GM23248 (cell line): ENCODE measurements at regions not wholly inside any gene's neighbourhood (a gene's known extent, or its start where the extent isn't known, plus 50 kb on each side); places are given as distances from the start of the nearest gene placed in this dataset.
"Not testable (repeated sequence)": the region's sequence is repeated elsewhere in the genome, so short reads cannot be mapped to it uniquely, and the experiment has no call there.

Experiments used
- DNase-seq: peaks from one replicate; pipeline ENCODE4 v3.0.0-alpha.2; 2015
- H2AFZ ChIP-seq: fragments of 200-600 bp; sonication (generic); 2 replicates; pipeline ENCODE4 v1.6.1; 2016; ENCODE audit warnings: antibody characterized with exemption
- H3F3A ChIP-seq: fragments of 200-600 bp; sonication (generic); 2 replicates; pipeline ENCODE4 v1.6.1; 2016; ENCODE audit warnings: mild to moderate bottlenecking, antibody characterized with exemption, mixed run types; ENCODE audit not compliant: insufficient read depth
- H3K27ac ChIP-seq: fragments of 200-600 bp; sonication (generic); 2 replicates; pipeline ENCODE4 v1.5.1; 2016; ENCODE audit warnings: mild to moderate bottlenecking
- H3K27me3 ChIP-seq: fragments of 200-600 bp; sonication (generic); replicated peaks from 2 replicates; pipeline ENCODE4 v1.6.1; 2016; ENCODE audit warnings: mild to moderate bottlenecking; ENCODE audit not compliant: insufficient read depth
- H3K36me3 ChIP-seq: fragments of 200-600 bp; sonication (generic); 2 replicates; pipeline ENCODE4 v1.6.1; 2016; ENCODE audit warnings: low read depth, mild to moderate bottlenecking
- H3K4me1 ChIP-seq: fragments of 200-600 bp; sonication (generic); 2 replicates; pipeline ENCODE4 v1.6.1; 2016; ENCODE audit warnings: mild to moderate bottlenecking; ENCODE audit not compliant: insufficient read depth
- H3K4me2 ChIP-seq: fragments of 200-600 bp; sonication (generic); one replicate; pipeline ENCODE4 v1.6.1; 2016; ENCODE audit warnings: mild to moderate bottlenecking; ENCODE audit not compliant: unreplicated experiment
- H3K4me3 ChIP-seq: fragments of 200-600 bp; sonication (generic); 2 replicates; pipeline ENCODE4 v1.5.1; 2016; ENCODE audit warnings: mild to moderate bottlenecking
- H3K79me2 ChIP-seq: fragments of 200-600 bp; sonication (generic); 2 replicates; pipeline ENCODE4 v1.6.1; 2016; ENCODE audit warnings: mild to moderate bottlenecking; ENCODE audit not compliant: insufficient read depth
- H3K9ac ChIP-seq: fragments of 200-600 bp; sonication (generic); 2 replicates; pipeline ENCODE4 v1.6.1; 2016; ENCODE audit warnings: mild to moderate bottlenecking
- H3K9me2 ChIP-seq: fragments of 200-600 bp; sonication (generic); 2 replicates; pipeline ENCODE4 v1.6.1; 2016; ENCODE audit warnings: mixed run types, mild to moderate bottlenecking, moderate library complexity; ENCODE audit not compliant: insufficient read depth
- H3K9me3 ChIP-seq: fragments of 200-600 bp; sonication (generic); one replicate; pipeline ENCODE4 v1.6.1; 2017; ENCODE audit warnings: low read depth
- H4K20me1 ChIP-seq: fragments of 200-600 bp; sonication (generic); 2 replicates; pipeline ENCODE4 v1.6.0; 2016; ENCODE audit not compliant: insufficient read depth
- EZH2 ChIP-seq: fragments of 200-600 bp; sonication (generic); IDR thresholded peaks from 2 replicates; pipeline ENCODE4 v1.6.1; 2018; ENCODE audit warnings: antibody characterized with exemption, mild to moderate bottlenecking; ENCODE audit not compliant: insufficient read depth, poor library complexity, severe bottlenecking
- EZH2phosphoT487 ChIP-seq: fragments of 200-600 bp; sonication (generic); IDR thresholded peaks from 2 replicates; pipeline ENCODE4 v1.6.1; 2018; ENCODE audit warnings: antibody characterized with exemption, moderate library complexity, mild to moderate bottlenecking, low read depth; ENCODE audit not compliant: insufficient read depth
- WGBS, 2 experiments: methylation state at CpG; one replicate each; pipeline ENCODE4 v1.1.6; 2015 to 2017; ENCODE audit warnings: low lambda C conversion rate in 2 of 2, low coverage in 1 of 2; ENCODE audit errors: missing lambda C conversion rate in 2 of 2; 5-methylcytosine and 5-hydroxymethylcytosine counted together
- in situ Hi-C: fragments of 300-500 bp; cut with MboI; formaldehyde crosslinking; loops from 2 replicates; pipeline ENCODE4 v1.15.0; 2020

DNA sequence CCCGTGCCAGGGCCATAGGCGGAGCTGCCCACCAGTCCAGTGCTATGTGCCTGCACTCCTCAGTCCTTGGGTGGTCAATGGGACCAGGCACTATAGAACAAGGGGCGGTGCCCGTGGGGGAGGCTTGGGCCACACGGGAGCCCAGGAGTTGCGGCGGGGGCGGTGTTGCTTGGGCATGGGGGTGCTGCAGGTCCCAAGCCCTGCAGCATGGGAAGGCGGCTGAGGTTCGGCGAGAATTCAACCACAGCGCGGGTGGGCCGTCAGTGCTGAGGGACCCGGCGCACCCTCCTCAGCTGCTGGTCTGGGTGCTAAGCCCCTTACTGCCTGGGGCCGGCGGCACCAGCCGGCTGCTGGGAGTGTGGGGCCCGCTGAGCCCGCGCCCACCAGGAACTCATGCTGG, 242.2 kb upstream of the SGCG start:
- Histone ChIP-seq H3K27ac (no peak overlapping the region), H3K27me3 (no peaks in the 10 kb centered on the region), H3F3A (no peaks in the 10 kb centered on the region), H3K9me3 (no peaks in the 10 kb centered on the region), H3K4me2 (no peak overlapping the region), H3K9me2 (no peaks in the 10 kb centered on the region), H3K9ac (no peak overlapping the region), H2AFZ (no peak overlapping the region), H4K20me1 (no peaks in the 10 kb centered on the region), H3K36me3 (no peaks in the 10 kb centered on the region), H3K79me2 (no peaks in the 10 kb centered on the region), H3K4me1 (no peaks in the 10 kb centered on the region), H3K4me3 (no peak overlapping the region)
- TF ChIP-seq EZH2phosphoT487 (no peak), EZH2 (no peak)
- no peak for DNase-seq
- in situ Hi-C loops, result no loop called here
- 72 to 77% methylated on average over 17 to 22 of the region's 22 CpGs for WGBS, 2 experiments

GRCh38 chr13:22939157-22939556, 241.6 kb upstream of the SGCG start:
- no peak overlapping the region for H2AFZ ChIP-seq
- TF ChIP-seq EZH2 (no peak), EZH2phosphoT487 (no peak)
- no peak for DNase-seq
- H3K4me3 ChIP-seq, result no peak overlapping the region
- WGBS, 2 experiments, result 42 to 45% methylated on average over 3 of the region's 3 CpGs
- H3K9ac ChIP-seq, result no peak overlapping the region
- no peak overlapping the region for H3K27ac ChIP-seq
- no peaks in the 10 kb centered on the region for H3F3A ChIP-seq
- H3K79me2 ChIP-seq, result no peaks in the 10 kb centered on the region
- H3K27me3 ChIP-seq, result no peaks in the 10 kb centered on the region
- in situ Hi-C loops, result no loop called here
- H4K20me1 ChIP-seq, result no peaks in the 10 kb centered on the region
- no peaks in the 10 kb centered on the region for H3K9me3 ChIP-seq
- no peaks in the 10 kb centered on the region for H3K4me1 ChIP-seq
- H3K4me2 ChIP-seq, result no peak overlapping the region
- no peaks in the 10 kb centered on the region for H3K9me2 ChIP-seq
- no peaks in the 10 kb centered on the region for H3K36me3 ChIP-seq

DNA sequence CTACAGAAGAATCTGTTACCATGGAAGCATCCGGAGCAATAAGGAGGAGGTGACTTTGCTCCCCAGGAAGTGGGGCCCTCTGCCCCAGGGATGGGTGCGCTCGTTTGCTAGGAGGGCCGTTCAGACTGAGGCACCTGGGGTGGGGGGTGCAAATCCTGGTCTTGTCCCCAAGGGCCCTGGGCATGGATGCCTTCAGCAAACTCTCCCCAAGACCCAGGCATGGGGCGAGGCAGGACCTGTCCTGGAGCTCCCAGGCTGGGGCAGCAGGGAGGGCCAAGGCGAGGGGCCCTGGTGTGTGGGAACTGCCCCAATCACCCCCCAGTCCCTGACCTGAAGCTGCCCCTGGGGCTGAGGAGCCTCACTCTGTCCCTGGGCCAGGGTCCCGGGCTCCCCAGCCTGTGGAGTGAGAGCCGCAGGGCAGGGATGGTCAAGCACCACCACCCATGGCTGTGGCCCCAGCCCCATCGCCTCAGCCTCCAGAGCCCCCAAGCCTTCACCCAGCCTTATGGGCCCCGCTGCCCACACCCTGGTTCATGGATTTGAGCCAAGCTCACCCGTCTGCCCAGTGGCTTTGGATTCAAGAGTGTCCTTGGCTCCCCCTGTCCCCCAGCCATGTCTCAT, 240.6 kb upstream of the SGCG start:
- H3K4me1 ChIP-seq, result no peaks in the 10 kb centered on the region
- 65 to 70% methylated on average over 10 to 11 of the region's 11 CpGs for WGBS, 2 experiments
- no peaks in the 10 kb centered on the region for H3K36me3 ChIP-seq
- in situ Hi-C loops, result no loop called here
- DNase-seq, result no peak
- H3K27me3 ChIP-seq, result no peaks in the 10 kb centered on the region
- TF ChIP-seq EZH2phosphoT487 (no peak), EZH2 (no peak)
- H3K79me2 ChIP-seq, result no peaks in the 10 kb centered on the region
- no peaks in the 10 kb centered on the region for H3K9me2 ChIP-seq
- H3K27ac ChIP-seq, result no peak overlapping the region
- H3F3A ChIP-seq, result no peaks in the 10 kb centered on the region
- H3K4me2 ChIP-seq, result no peak overlapping the region
- H3K9me3 ChIP-seq, result no peaks in the 10 kb centered on the region
- no peak overlapping the region for H2AFZ ChIP-seq
- H3K9ac ChIP-seq, result no peak overlapping the region
- H4K20me1 ChIP-seq, result no peaks in the 10 kb centered on the region
- H3K4me3 ChIP-seq, result no peak overlapping the region

DNA sequence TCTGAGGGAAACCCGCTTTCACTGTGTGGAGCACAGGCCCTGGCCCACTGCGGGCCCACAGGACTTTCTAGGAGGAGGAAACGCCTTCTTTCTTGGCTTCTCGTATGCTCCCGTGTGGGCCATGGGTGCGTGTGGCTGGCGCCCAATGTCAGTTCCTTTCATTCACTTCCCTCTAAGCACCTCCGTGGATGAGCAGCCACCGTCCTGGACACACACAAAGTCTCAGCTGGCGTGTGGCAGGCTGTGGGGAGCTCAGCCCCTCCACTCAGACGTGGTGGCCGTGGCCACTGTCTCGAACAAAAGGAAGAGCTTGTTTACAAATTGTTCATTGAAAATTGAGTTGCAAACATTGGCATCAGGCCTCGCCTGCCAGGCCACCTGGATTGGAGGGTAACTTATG, 240.0 kb upstream of the SGCG start:
- no peak overlapping the region for H3K27ac ChIP-seq
- in situ Hi-C loops, result no loop called here
- no peaks in the 10 kb centered on the region for H3K9me3 ChIP-seq
- H3K36me3 ChIP-seq, result no peaks in the 10 kb centered on the region
- H3K4me2 ChIP-seq, result no peak overlapping the region
- no peaks in the 10 kb centered on the region for H3K27me3 ChIP-seq
- H3K9me2 ChIP-seq, result no peaks in the 10 kb centered on the region
- WGBS, 2 experiments, result 56 to 57% methylated on average over 14 of the region's 14 CpGs
- TF ChIP-seq EZH2 (no peak), EZH2phosphoT487 (no peak)
- no peak for DNase-seq
- no peak overlapping the region for H2AFZ ChIP-seq
- H3K4me1 ChIP-seq, result no peaks in the 10 kb centered on the region
- no peak overlapping the region for H3K9ac ChIP-seq
- no peak overlapping the region for H3K4me3 ChIP-seq
- no peaks in the 10 kb centered on the region for H4K20me1 ChIP-seq
- no peaks in the 10 kb centered on the region for H3K79me2 ChIP-seq
- H3F3A ChIP-seq, result no peaks in the 10 kb centered on the region

- H3K36me3 ChIP-seq, H3K4me2 ChIP-seq, H3K27ac ChIP-seq, H3K9me2 ChIP-seq, H3F3A ChIP-seq, H3K27me3 ChIP-seq, H3K79me2 ChIP-seq, H3K4me3 ChIP-seq, H2AFZ ChIP-seq, H3K4me1 ChIP-seq, H3K9me3 ChIP-seq, DNase-seq, H4K20me1 ChIP-seq, in situ Hi-C loops, H3K9ac ChIP-seq: not testable (repeated sequence)
- WGBS, 2 experiments, result 26 to 29% methylated on average over 7 of the region's 8 CpGs
Observed at GRCh38 chr13:22941495-22941894, 239.3 kb upstream of the SGCG start.

DNA sequence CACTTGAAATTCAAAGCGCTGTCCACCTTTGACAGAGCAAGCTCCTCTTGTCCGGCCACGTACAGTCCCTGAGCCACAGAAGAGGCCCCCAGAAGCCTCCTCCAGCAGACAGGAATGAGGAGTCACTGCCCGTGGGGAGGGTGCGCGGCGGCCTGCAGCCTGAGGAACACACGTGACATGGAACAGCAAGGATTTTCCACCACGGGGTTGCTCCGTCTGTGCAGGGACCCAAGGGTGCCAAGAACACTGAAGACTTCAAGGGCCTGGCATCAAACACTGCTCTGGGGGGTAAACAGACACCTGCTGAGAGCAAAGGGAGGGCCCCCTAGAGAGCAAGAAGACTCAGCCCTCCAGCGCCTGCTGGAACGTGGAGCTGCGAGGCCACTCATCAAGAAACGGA, 237.9 kb upstream of the SGCG start:
- H3K36me3 ChIP-seq, H3K27me3 ChIP-seq, H3K4me2 ChIP-seq, DNase-seq, H3K9me3 ChIP-seq, H3K4me3 ChIP-seq, H3K79me2 ChIP-seq, H2AFZ ChIP-seq, H3K27ac ChIP-seq, H4K20me1 ChIP-seq, H3K4me1 ChIP-seq, H3K9ac ChIP-seq, H3F3A ChIP-seq, in situ Hi-C loops, H3K9me2 ChIP-seq: not testable (repeated sequence)
- 62 to 72% methylated on average over 14 of the region's 14 CpGs for WGBS, 2 experiments
